ENCODE measurements at regions not wholly inside any gene's neighbourhood (a gene's known extent, or its start where the extent isn't known, plus 50 kb on each side); places are given as distances from the start of the nearest gene placed in this dataset.

DNA sequence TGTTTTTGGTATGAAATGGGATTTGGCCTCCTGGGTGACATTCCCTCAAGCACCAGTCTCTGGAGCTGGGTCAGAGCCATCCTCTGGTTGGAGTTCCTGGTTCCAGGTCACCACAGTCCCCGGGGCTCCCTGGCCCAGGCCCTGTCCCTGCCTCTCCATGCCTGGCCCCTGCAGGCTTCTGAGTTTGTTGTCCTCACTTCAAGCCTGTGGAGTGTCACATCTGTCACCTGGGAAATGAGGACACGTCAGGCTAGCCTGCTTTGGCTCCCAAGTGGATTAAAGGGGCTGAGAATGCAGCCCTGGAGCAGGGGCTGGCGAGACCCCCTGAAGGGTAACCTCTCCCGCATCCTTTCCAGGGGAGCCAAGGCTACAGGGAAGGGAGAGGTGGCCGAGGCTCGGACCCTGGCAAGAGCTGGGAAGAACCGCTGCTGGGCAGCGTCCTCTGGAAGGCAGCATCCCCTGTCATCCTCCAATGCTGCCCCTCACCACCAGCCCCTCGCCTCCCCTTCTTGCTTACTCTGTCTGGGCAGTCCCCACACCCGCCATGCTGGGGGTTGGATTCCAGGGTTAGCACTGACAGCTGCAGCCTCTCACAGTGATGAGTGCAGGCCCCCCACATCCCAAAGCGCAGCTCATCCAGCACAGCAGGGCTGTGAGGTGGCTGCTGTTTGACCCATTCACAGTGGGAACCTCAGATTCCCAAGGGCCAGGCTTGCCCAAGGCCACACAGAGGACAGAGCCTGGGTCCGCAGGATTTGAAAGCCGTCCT is 75.5 kb upstream of the IQSEC1 start:
- FAIRE-seq (no peak), DNase-seq (ENCODE audit: insufficient read length) (no peak)
- TF ChIP-seq POLR2AphosphoS5 (IDR thresholded peaks at IDR 0.05; ENCODE audit: low read depth, low read length) (no peak), TAF1 (IDR thresholded peaks at IDR 0.05; ENCODE audit: borderline replicate concordance, low read depth, low read length) (no peak), POLR2A (IDR thresholded peaks at IDR 0.05; ENCODE audit: low read depth, low read length) (no peak)

DNA sequence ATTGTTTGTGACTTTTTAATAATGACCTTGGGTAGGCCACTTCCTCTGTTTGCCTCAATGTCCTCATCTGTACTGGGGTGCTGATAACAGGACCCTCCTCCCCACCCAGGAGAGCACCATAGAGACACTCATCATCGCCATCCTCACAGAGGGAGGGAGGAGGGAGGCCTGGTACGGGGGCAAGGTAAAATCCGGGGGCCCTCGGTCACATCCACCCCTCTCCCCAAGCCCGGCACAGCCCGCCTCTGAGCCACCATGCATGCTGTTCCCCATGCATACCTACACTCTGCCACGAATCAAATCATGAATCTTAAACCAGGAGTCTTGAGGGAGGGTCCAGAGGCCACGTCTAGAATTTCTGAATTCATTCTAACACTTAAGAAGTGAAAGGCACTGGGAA is 74.9 kb upstream of the IQSEC1 start:
- no peak for TF ChIP-seq POLR2A (IDR thresholded peaks at IDR 0.05; ENCODE audit: low read depth, low read length)
- TF ChIP-seq POLR2AphosphoS5 (IDR thresholded peaks at IDR 0.05; ENCODE audit: low read depth, low read length), result no peak
- no peak for TF ChIP-seq TAF1 (IDR thresholded peaks at IDR 0.05; ENCODE audit: borderline replicate concordance, low read depth, low read length)
- FAIRE-seq, result no peak
- DNase-seq (ENCODE audit: insufficient read length), result no peak

DNA sequence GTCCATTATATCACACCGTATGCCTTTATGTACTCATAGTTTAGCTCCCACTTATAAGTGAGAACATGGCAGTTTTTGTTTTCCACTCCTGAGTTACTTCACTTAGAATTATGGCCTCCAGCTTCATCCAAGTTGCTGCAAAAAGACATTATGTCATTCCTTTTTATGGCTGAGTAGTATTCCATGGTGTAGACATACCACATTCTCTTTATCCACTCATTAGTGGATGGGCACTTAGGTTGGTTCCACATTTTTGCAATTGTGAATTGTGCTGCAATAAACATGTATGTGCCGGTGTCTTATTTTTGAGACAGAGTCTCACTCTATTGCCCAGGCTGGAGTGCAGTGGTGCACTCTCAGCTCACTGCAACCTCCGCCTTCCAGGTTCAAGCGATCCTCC is 74.1 kb upstream of the IQSEC1 start:
- FAIRE-seq, result no peak
- no peak for DNase-seq (ENCODE audit: insufficient read length)
- TF ChIP-seq POLR2AphosphoS5 (IDR thresholded peaks at IDR 0.05; ENCODE audit: low read depth, low read length) (no peak), POLR2A (IDR thresholded peaks at IDR 0.05; ENCODE audit: low read depth, low read length) (no peak), TAF1 (IDR thresholded peaks at IDR 0.05; ENCODE audit: borderline replicate concordance, low read depth, low read length) (no peak)

DNA sequence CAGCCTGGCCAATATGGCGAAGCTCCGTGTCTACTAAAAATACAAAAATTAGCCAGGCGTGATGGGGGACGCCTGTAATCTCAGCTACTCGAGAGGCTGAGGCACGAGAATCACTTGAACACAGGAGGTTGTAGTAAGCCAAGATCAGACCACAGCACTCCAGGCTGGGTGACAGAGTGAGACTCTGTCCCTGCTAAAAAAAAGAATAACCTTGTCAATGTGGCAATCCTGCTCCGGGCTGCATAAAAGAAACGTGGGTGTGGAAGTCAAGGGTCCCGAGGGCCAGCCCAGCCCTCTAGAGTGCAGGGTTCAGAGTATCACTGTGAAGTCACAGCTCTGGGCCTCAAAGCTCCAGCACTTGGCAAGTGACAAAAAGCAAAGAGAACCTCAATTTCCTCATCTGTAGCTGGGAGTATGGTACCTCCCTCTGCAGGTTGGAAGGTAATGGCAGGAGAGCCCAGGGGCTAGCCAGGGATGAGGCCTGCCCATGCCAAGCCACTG is 73.5 kb upstream of the IQSEC1 start:
- no peak for TF ChIP-seq POLR2AphosphoS5 (IDR thresholded peaks at IDR 0.05; ENCODE audit: low read depth, low read length)
- no peak for TF ChIP-seq POLR2A (IDR thresholded peaks at IDR 0.05; ENCODE audit: low read depth, low read length)
- TF ChIP-seq TAF1 (IDR thresholded peaks at IDR 0.05; ENCODE audit: borderline replicate concordance, low read depth, low read length), result no peak
- DNase-seq (ENCODE audit: insufficient read length), result no peak
- no peak for FAIRE-seq

DNA sequence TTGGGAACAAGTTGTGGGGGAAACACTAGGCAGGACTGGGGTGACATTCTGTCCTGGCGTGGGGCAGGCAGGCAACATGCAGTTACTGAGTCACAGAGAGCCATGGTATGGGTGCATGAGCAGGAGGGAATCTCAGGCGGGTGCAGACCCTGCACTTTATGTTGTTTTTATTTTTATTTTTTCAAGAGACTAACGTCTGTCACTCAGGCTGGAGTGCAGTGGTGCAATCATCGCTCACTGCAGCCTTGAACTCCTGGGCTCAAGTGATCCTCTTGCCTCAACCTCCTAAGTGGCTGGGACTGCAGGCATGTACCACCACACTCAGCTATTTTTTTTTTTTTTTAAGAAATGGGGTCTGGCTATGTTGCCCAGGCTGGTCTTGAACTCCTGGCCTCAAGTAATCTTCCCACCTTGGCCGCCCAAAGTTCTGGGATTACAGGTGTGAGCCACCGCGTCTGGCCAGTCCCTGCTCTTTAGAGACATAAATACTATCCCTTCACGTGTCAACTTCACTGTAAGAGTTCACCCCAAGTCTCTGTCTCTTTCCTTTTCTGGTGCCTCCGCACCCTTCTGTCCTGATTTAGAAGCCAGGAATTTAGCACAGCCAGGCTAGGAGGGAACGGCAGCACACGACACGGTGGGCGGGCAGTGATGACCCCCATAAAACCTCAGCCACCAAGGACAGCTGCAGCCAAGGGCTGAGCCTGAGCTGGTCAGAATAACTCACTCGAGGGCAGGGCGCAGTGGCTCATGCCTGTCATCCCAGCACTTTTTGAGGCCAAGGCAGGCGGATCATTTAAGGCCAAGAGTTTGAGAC is 72.8 kb upstream of the IQSEC1 start:
- FAIRE-seq, result no peak
- DNase-seq (ENCODE audit: insufficient read length), result no peak
- no peak for TF ChIP-seq POLR2AphosphoS5 (IDR thresholded peaks at IDR 0.05; ENCODE audit: low read depth, low read length)

DNA sequence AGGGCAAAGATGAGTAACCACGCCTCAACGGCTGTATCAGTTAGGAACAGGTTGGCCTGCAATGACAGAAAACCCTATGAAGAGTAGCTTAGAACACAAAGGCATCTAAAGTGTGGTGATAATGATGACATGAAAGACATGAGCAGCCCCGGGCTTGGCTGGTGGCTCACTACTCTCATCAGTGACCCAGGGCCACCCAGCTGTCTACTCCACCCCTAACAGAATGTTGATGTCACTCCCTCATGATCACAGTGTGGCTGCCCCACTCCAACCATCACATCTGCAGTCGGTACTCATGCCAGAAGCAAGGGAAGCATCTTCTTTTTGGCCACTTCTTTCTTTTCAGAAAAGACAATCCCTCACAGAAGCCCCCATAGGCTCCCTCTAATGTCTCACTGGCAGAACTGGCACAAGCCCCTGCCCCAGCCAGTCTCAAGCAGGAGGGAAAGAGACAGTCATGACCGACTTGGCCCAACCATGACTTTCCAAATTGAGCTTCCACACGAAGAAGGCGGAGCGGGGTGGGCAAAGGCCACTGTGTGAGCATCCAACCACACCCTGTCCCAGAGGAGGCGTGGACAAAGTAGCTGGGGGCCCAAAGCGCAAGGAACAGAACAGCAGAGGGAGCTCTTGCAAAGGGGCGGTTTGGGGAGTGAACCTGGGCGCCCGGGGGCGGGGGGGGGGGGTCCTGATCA is 72.0 kb upstream of the IQSEC1 start:
- DNase-seq (ENCODE audit: insufficient read length) (no peak), FAIRE-seq (no peak)

DNA sequence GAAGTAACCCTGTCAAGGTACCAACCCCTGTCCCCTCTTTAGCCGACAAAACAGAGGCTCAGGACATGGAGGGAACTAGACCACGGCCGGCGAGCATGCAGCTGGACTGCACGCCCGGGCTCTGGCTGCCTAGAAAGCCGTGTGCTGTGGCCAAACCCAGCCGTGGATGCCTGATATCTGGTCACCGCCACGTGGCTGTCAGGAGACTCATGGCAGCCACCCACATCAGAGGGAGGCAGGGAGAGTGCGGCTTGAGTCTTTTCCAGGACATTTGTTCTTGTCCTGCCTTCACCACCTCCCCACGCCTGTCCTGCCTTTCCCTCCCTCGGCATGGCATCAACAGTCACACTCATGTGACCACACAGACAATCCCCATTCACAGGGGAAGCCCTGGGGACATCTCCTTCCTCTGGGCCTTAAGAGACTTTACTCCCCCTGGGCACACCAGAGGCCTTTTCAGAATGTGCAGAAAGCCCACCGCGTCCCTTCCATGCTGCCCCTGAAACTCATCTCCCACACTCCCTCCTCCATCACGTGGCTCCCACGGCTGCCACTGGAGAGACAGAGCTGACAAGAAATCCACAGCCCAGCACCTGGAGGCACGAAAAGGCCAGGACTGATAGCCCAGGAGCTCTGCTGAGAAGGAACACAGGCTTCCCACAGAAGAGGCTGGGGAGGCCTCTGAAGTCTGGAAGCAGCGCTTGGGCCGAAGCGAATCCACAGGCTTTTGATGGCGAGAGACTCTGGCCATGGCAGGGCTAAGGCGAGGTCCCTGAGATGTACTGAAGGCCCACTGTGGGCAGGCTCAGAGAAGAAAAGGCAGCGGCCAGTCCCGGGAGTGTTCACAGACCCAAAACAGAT is 71.2 kb upstream of the IQSEC1 start:
- no peak for TF ChIP-seq POLR2AphosphoS5 (IDR thresholded peaks at IDR 0.05; ENCODE audit: low read depth, low read length)
- DNase-seq (ENCODE audit: insufficient read length) (no peak), FAIRE-seq (no peak)

More for the DNA sequence above, 72.0 kb upstream of the IQSEC1 start:
- TF ChIP-seq TAF1 (IDR thresholded peaks at IDR 0.05; ENCODE audit: borderline replicate concordance, low read depth, low read length) (no peak), POLR2AphosphoS5 (IDR thresholded peaks at IDR 0.05; ENCODE audit: low read depth, low read length) (no peak), POLR2A (IDR thresholded peaks at IDR 0.05; ENCODE audit: low read depth, low read length) (no peak)

DNA sequence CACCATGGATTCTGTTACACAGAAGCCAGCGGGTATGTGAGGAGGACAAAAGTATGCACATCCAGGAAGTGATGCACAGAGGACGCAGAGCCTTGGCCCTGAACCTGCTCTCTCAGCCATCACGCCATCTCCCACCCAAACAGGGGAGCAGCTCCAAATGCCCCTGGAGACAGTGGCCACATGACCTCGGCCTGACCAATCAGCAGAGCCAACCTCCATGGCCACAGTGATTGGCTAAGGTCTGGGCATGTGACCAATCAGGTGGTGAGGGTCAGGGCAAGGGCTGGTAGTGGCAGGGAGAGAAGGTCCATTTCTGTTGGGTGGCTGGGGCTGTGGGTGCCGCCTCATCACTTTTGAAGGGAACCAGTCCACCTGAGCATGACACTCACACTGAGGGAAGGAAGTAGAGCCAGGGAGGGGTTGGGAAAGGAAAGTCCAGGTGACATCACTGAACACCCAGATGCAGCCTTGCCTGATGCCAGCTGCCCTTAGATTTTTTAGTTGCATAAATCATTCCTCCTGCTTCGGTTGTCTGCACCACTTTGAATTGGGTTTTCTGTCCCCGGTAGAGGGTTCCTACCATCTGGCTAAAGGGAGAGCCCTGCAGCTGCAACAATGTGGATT is 70.3 kb upstream of the IQSEC1 start:
- TF ChIP-seq POLR2A (IDR thresholded peaks at IDR 0.05; ENCODE audit: low read depth, low read length) (no peak), POLR2AphosphoS5 (IDR thresholded peaks at IDR 0.05; ENCODE audit: low read depth, low read length) (no peak), TAF1 (IDR thresholded peaks at IDR 0.05; ENCODE audit: borderline replicate concordance, low read depth, low read length) (no peak)
- no peak for DNase-seq (ENCODE audit: insufficient read length)
- FAIRE-seq, result no peak

DNA sequence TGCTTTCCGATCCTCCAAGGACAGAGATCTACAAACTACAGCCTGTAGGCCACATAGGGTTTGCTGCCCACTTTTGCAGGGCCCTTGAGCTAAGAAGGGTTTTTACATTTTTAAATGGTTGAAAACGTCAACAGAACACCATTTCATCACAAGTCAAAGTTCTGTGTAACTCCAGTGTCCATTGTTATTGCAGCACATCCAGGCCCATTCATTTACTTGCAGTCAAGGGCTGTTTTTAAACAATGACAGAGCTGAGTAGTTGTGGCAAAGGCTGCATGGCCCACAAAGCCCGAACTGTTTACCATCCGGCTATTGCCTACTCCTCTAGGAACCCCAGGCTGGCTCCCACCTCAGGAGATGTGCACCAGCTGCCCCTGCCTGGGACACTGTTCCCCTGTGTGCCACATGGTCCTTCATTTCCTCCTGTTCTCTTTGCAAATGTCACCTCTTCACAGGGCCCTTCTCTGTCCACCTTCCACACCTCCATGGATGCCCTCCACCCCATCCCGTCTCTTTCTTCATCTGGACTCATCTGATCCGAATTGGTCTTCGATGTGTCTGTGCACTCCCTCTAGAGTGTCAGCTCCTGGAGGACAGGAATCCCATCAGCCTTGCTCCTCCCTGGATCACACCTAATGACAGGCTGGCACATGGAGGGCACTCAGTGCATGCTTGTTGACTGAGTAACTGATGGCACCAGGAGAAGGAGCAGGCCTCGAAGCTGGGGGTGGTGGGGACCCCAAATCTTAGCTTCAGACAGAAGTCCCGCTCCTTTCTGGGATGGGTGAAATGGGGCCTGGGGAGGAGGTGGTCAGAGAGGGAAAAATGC is 69.5 kb upstream of the IQSEC1 start:
- TF ChIP-seq POLR2AphosphoS5 (IDR thresholded peaks at IDR 0.05; ENCODE audit: low read depth, low read length) (no peak), POLR2A (IDR thresholded peaks at IDR 0.05; ENCODE audit: low read depth, low read length) (no peak), TAF1 (IDR thresholded peaks at IDR 0.05; ENCODE audit: borderline replicate concordance, low read depth, low read length) (no peak)
- DNase-seq (ENCODE audit: insufficient read length), result no peak
- FAIRE-seq, result no peak

DNA sequence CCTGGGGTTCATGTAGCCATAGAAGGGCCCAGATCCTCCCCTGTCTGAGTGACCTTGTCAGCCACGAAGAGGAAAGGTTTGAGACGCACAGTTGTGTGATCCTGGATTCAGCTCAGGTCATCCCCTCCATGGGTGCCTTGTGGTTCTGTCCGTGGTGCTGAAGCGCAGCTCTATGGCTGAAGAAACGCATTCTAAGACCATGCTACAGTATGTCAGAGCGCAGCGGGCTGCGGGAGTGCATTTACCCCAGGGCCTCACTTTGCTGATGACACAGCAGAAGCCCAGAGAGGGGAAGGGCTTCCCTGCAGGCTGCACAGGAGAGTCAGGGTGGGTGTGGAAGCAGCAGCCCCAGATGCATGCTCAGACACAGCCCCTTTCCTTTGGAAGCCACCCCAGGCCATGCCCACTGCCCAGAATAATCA is 68.8 kb upstream of the IQSEC1 start:
- TF ChIP-seq POLR2AphosphoS5 (IDR thresholded peaks at IDR 0.05; ENCODE audit: low read depth, low read length), result no peak
- no peak for TF ChIP-seq TAF1 (IDR thresholded peaks at IDR 0.05; ENCODE audit: borderline replicate concordance, low read depth, low read length)
- no peak for TF ChIP-seq POLR2A (IDR thresholded peaks at IDR 0.05; ENCODE audit: low read depth, low read length)
- DNase-seq (ENCODE audit: insufficient read length) (no peak), FAIRE-seq (no peak)
